B cell (primary cell): ENCODE measurements at regions not wholly inside any gene's neighbourhood (a gene's known extent, or its start where the extent isn't known, plus 50 kb on each side); places are given as distances from the start of the nearest gene placed in this dataset.

Source experiments
- EZH2 ChIP-seq: IDR thresholded peaks from 2 replicates; pipeline ENCODE4 v1.6.1; 2012; ENCODE audit warnings: borderline replicate concordance, low read depth, mild to moderate bottlenecking, moderate library complexity, low read length; ENCODE audit not compliant: insufficient read depth, poor library complexity, severe bottlenecking
- TF ChIP-seq, protein P1 (sequence below): fragments of 200-600 bp; IDR thresholded peaks from one replicate; pipeline ENCODE4 v1.8.0; 2022; ENCODE audit warnings: antibody characterized with exemption, mild to moderate bottlenecking

DNA sequence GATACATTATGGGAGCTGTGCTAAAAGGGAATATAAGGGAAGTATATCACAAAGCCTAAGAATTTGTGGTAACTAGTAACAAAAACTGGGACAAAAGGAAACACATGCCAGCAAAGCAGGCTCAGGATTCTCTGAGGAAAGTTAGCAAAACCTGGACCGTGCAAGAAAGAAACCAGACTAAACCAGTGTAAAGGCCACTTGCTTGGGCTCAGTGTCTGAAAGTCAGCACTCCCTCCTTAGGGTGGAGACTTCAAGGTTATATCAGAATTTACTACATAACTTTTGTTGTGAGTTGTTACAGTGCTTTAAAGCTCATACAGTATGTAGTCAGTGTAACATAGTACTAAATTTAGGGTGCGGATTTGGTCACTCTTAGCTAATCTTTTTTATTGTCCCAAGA is 269.9 kb upstream of the GADL1 start:
- TF ChIP-seq EZH2: no peak
- TF ChIP-seq, protein P1, sequence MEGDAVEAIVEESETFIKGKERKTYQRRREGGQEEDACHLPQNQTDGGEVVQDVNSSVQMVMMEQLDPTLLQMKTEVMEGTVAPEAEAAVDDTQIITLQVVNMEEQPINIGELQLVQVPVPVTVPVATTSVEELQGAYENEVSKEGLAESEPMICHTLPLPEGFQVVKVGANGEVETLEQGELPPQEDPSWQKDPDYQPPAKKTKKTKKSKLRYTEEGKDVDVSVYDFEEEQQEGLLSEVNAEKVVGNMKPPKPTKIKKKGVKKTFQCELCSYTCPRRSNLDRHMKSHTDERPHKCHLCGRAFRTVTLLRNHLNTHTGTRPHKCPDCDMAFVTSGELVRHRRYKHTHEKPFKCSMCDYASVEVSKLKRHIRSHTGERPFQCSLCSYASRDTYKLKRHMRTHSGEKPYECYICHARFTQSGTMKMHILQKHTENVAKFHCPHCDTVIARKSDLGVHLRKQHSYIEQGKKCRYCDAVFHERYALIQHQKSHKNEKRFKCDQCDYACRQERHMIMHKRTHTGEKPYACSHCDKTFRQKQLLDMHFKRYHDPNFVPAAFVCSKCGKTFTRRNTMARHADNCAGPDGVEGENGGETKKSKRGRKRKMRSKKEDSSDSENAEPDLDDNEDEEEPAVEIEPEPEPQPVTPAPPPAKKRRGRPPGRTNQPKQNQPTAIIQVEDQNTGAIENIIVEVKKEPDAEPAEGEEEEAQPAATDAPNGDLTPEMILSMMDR: no peak
